KMS-11 (cell line): ENCODE measurements at regions not wholly inside any gene's neighbourhood (a gene's known extent, or its start where the extent isn't known, plus 50 kb on each side); places are given as distances from the start of the nearest gene placed in this dataset.
"Not testable (repeated sequence)": the region's sequence is repeated elsewhere in the genome, so short reads cannot be mapped to it uniquely, and the experiment has no call there.

Source experiments
- H2AFZ ChIP-seq: fragments of 200-600 bp; sonication (generic); 2 replicates; pipeline ENCODE4 v1.6.1; 2016; ENCODE audit warnings: antibody characterized with exemption, mixed run types, low read depth
- H3K27ac ChIP-seq: fragments of 200-600 bp; sonication (generic); 2 replicates; pipeline ENCODE4 v1.6.1; 2016; ENCODE audit warnings: mild to moderate bottlenecking, mixed run types
- H3K27me3 ChIP-seq: fragments of 200-600 bp; sonication (generic); 2 replicates; pipeline ENCODE4 v1.6.1; 2017; ENCODE audit warnings: mild to moderate bottlenecking, low read depth, mixed run types, moderate library complexity; ENCODE audit not compliant: insufficient read depth
- H3K36me3 ChIP-seq: fragments of 200-600 bp; sonication (generic); 2 replicates; pipeline ENCODE4 v1.6.1; 2017; ENCODE audit warnings: mild to moderate bottlenecking, mixed run types; ENCODE audit not compliant: insufficient read depth
- H3K4me1 ChIP-seq: fragments of 200-600 bp; sonication (generic); 2 replicates; pipeline ENCODE4 v1.6.1; 2016; ENCODE audit warnings: mild to moderate bottlenecking, low read depth, mixed run types; ENCODE audit not compliant: poor library complexity, severe bottlenecking
- H3K4me2 ChIP-seq: fragments of 200-600 bp; sonication (generic); 2 replicates; pipeline ENCODE4 v1.7.0; 2016; ENCODE audit warnings: mild to moderate bottlenecking, mixed run types
- H3K4me3 ChIP-seq: fragments of 200-600 bp; sonication (generic); IDR thresholded peaks from 2 replicates; pipeline ENCODE4 v1.6.1; 2017; ENCODE audit warnings: low read depth, low read length, mixed read lengths; ENCODE audit not compliant: insufficient read depth
- H3K79me2 ChIP-seq: fragments of 200-600 bp; sonication (generic); 2 replicates; pipeline ENCODE4 v1.6.1; 2016; ENCODE audit warnings: low read depth, mixed run types; ENCODE audit not compliant: insufficient read depth
- H3K9ac ChIP-seq: fragments of 200-600 bp; sonication (generic); 2 replicates; pipeline ENCODE4 v1.6.1; 2016; ENCODE audit warnings: mild to moderate bottlenecking, mixed run types
- H4K20me1 ChIP-seq: fragments of 200-600 bp; sonication (generic); 2 replicates; pipeline ENCODE4 v1.6.1; 2016; ENCODE audit warnings: mild to moderate bottlenecking, mixed run types; ENCODE audit not compliant: insufficient read depth
- CTCF ChIP-seq: fragments of 200-600 bp; sonication (generic); conservative IDR thresholded peaks from 2 replicates; pipeline ENCODE4 v1.6.1; 2017; ENCODE audit warnings: low read depth, mild to moderate bottlenecking, antibody characterized with exemption, low read length, moderate library complexity, mixed read lengths

GRCh38 chr3:18704326-18704725, 279.2 kb upstream of the SATB1 start:
- Histone ChIP-seq H3K27me3 (no peaks in the 10 kb centered on the region), H3K9ac (no peak overlapping the region), H3K4me2 (no peak overlapping the region), H3K27ac (no peak overlapping the region), H3K4me3 (no peak overlapping the region), H4K20me1 (no peaks in the 10 kb centered on the region), H3K36me3 (no peaks in the 10 kb centered on the region), H2AFZ (no peak overlapping the region), H3K79me2 (no peaks in the 10 kb centered on the region), H3K4me1 (no peaks in the 10 kb centered on the region)
- no peak for TF ChIP-seq CTCF

- no peaks in the 10 kb centered on the region for H3K4me1 ChIP-seq
- H3K9ac ChIP-seq: no peak overlapping the region
- no peak overlapping the region for H3K4me3 ChIP-seq
- H3K36me3 ChIP-seq: no peaks in the 10 kb centered on the region
- H3K27ac ChIP-seq: no peak overlapping the region
- no peak overlapping the region for H3K4me2 ChIP-seq
- H2AFZ ChIP-seq: no peak overlapping the region
- H4K20me1 ChIP-seq: no peaks in the 10 kb centered on the region
- TF ChIP-seq CTCF: no peak
- H3K79me2 ChIP-seq: no peaks in the 10 kb centered on the region
- H3K27me3 ChIP-seq: no peaks in the 10 kb centered on the region
Measured at GRCh38 chr3:18703798-18704197, 278.7 kb upstream of the SATB1 start.

GRCh38 chr3:18693588-18694329, 268.6 kb upstream of the SATB1 start:
- not testable (repeated sequence) for H3K4me3 ChIP-seq

GRCh38 chr3:18687286-18687685, 262.1 kb upstream of the SATB1 start:
- Histone ChIP-seq H3K36me3 (no peaks in the 10 kb centered on the region), H3K79me2 (no peaks in the 10 kb centered on the region), H3K4me3 (no peak overlapping the region), H4K20me1 (no peaks in the 10 kb centered on the region), H3K4me2 (no peak overlapping the region), H3K9ac (no peak overlapping the region), H3K4me1 (no peaks in the 10 kb centered on the region), H3K27me3 (no peaks in the 10 kb centered on the region), H3K27ac (no peak overlapping the region), H2AFZ (no peak overlapping the region)
- TF ChIP-seq CTCF: no peak

More at GRCh38 chr3:18693588-18694329, 268.6 kb upstream of the SATB1 start:
- H3K36me3 ChIP-seq, H4K20me1 ChIP-seq, H3K4me2 ChIP-seq, H3K79me2 ChIP-seq, H2AFZ ChIP-seq, H3K27ac ChIP-seq, H3K27me3 ChIP-seq, H3K9ac ChIP-seq, H3K4me1 ChIP-seq: not testable (repeated sequence)

- Histone ChIP-seq H3K9ac (no peak overlapping the region), H3K4me1 (no peaks in the 10 kb centered on the region), H3K27me3 (no peaks in the 10 kb centered on the region), H3K4me2 (no peak overlapping the region), H3K27ac (no peak overlapping the region), H3K36me3 (no peaks in the 10 kb centered on the region), H2AFZ (no peak overlapping the region), H3K4me3 (no peak overlapping the region), H3K79me2 (no peaks in the 10 kb centered on the region), H4K20me1 (no peaks in the 10 kb centered on the region)
- no peak for TF ChIP-seq CTCF
Measured at GRCh38 chr3:18683900-18684299, 258.8 kb upstream of the SATB1 start.
